ENCODE measurements at regions not wholly inside any gene's neighbourhood (a gene's known extent, or its start where the extent isn't known, plus 50 kb on each side); places are given as distances from the start of the nearest gene placed in this dataset.

GRCh38 chr3:34365231-34365630 lies 566.8 kb downstream of the PDCD6IP start:
- ChIA-PET CTCF (no interaction called here), POLR2A (no interaction called here)
- Histone ChIP-seq H3K4me1 (ENCODE audit: control extremely low read depth in 1 of 4, control insufficient read depth in 4 of 4, insufficient read depth in 4 of 4, low read length in 3 of 4) (peaks cover 3 to 10% (median 7%) of the 10 kb centered on the region in 4 experiments), H3K27me3 (replicated peaks in 2 of 5; ENCODE audit: control insufficient read depth in 4 of 5, insufficient read depth in 5 of 5, low read length in 4 of 5) (peaks cover 0 to 2% (median 0%) of the 10 kb centered on the region in 5 experiments), H3K4me3 (ENCODE audit: control insufficient read depth in 1 of 7, extremely low read depth in 1 of 7, insufficient read depth in 4 of 7, low read depth in 2 of 7, low read length in 6 of 7) (no peak overlapping the region), H3K36me3 (ENCODE audit: control insufficient read depth in 4 of 4, insufficient read depth in 4 of 4, low read length in 3 of 4) (no peaks in the 10 kb centered on the region), H3K27ac (ENCODE audit: insufficient read depth in 1 of 2, low read depth in 1 of 2, low read length in 2 of 2, poor library complexity in 1 of 2, severe bottlenecking in 2 of 2) (no peak overlapping the region), H3K9me3 (ENCODE audit: control extremely low read depth in 1 of 5, control insufficient read depth in 4 of 5, insufficient read depth in 2 of 5, low read depth in 1 of 5, low read length in 4 of 5) (peaks cover 0 to 4% (median 0%) of the 10 kb centered on the region in 5 experiments)
- no CpG with 5 or more reads among the region's 3 CpGs for WGBS (ENCODE audit: insufficient coverage)
- no peak for DNase-seq

- 100% methylated on average over 1 of the region's 2 CpGs for WGBS (ENCODE audit: insufficient coverage)
- H3K36me3 ChIP-seq (ENCODE audit: control insufficient read depth in 4 of 4, insufficient read depth in 4 of 4, low read length in 3 of 4): no peaks in the 10 kb centered on the region
- ChIA-PET CTCF (no interaction called here), POLR2A (no interaction called here)
- H3K4me1 ChIP-seq (ENCODE audit: control extremely low read depth in 1 of 4, control insufficient read depth in 4 of 4, insufficient read depth in 4 of 4, low read length in 3 of 4): peaks cover 3 to 10% (median 7%) of the 10 kb centered on the region in 4 experiments
- H3K4me3 ChIP-seq (ENCODE audit: control insufficient read depth in 1 of 7, extremely low read depth in 1 of 7, insufficient read depth in 4 of 7, low read depth in 2 of 7, low read length in 6 of 7): no peak overlapping the region
- peaks cover 0 to 2% (median 0%) of the 10 kb centered on the region in 5 experiments for H3K27me3 ChIP-seq (replicated peaks in 2 of 5; ENCODE audit: control insufficient read depth in 4 of 5, insufficient read depth in 5 of 5, low read length in 4 of 5)
- H3K27ac ChIP-seq (ENCODE audit: insufficient read depth in 1 of 2, low read depth in 1 of 2, low read length in 2 of 2, poor library complexity in 1 of 2, severe bottlenecking in 2 of 2): no peak overlapping the region
- peaks cover 0 to 4% (median 0%) of the 10 kb centered on the region in 5 experiments for H3K9me3 ChIP-seq (ENCODE audit: control extremely low read depth in 1 of 5, control insufficient read depth in 4 of 5, insufficient read depth in 2 of 5, low read depth in 1 of 5, low read length in 4 of 5)
- no peak for DNase-seq
Observed at GRCh38 chr3:34365771-34366170, 567.3 kb downstream of the PDCD6IP start.

- POLR2A ChIA-PET: no interaction called here
Observed at GRCh38 chr3:34367521-34367920, 569.1 kb downstream of the PDCD6IP start.

DNA sequence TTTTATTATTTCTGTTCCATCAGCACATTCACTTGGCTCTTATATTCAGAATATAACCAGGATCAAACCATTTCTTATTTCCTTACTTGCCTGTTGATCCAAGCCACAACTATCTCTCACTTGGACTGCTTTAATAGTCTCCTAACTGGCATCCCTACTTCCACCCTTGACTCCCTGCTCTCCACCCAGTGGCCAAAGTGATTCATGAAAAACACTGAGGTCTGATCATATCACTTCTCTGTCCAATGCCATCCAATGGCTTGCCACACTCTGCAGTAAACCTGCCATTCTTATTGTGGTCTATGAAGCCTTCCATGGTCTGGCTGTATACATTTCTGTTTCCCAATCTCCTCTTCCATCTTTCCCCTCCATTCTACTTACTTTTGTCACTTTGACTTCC lies 576.1 kb downstream of the PDCD6IP start:
- Histone ChIP-seq H3K9me3 (ENCODE audit: control extremely low read depth in 1 of 5, control insufficient read depth in 4 of 5, insufficient read depth in 2 of 5, low read depth in 1 of 5, low read length in 4 of 5) (no peaks in the 10 kb centered on the region), H3K27ac (ENCODE audit: insufficient read depth in 1 of 2, low read depth in 1 of 2, low read length in 2 of 2, poor library complexity in 1 of 2, severe bottlenecking in 2 of 2) (no peak overlapping the region), H3K27me3 (replicated peaks in 2 of 5; ENCODE audit: control insufficient read depth in 4 of 5, insufficient read depth in 5 of 5, low read length in 4 of 5) (peaks cover 0 to 4% (median 0%) of the 10 kb centered on the region in 5 experiments), H3K4me3 (ENCODE audit: control insufficient read depth in 1 of 7, extremely low read depth in 1 of 7, insufficient read depth in 4 of 7, low read depth in 2 of 7, low read length in 6 of 7) (no peak overlapping the region), H3K36me3 (ENCODE audit: control insufficient read depth in 4 of 4, insufficient read depth in 4 of 4, low read length in 3 of 4) (no peaks in the 10 kb centered on the region), H3K4me1 (ENCODE audit: control extremely low read depth in 1 of 4, control insufficient read depth in 4 of 4, insufficient read depth in 4 of 4, low read length in 3 of 4) (no peaks in the 10 kb centered on the region)
- DNase-seq: no peak
- CTCF ChIA-PET: no interaction called here
- POLR2A ChIA-PET: no interaction called here

More at GRCh38 chr3:34367521-34367920, 569.1 kb downstream of the PDCD6IP start:
- peaks cover 0 to 2% (median 0%) of the 10 kb centered on the region in 5 experiments for H3K27me3 ChIP-seq (replicated peaks in 2 of 5; ENCODE audit: control insufficient read depth in 4 of 5, insufficient read depth in 5 of 5, low read length in 4 of 5)
- peaks cover 0 to 4% (median 0%) of the 10 kb centered on the region in 5 experiments for H3K9me3 ChIP-seq (ENCODE audit: control extremely low read depth in 1 of 5, control insufficient read depth in 4 of 5, insufficient read depth in 2 of 5, low read depth in 1 of 5, low read length in 4 of 5)
- no peaks in the 10 kb centered on the region for H3K4me1 ChIP-seq (ENCODE audit: control extremely low read depth in 1 of 4, control insufficient read depth in 4 of 4, insufficient read depth in 4 of 4, low read length in 3 of 4)
- no peaks in the 10 kb centered on the region for H3K36me3 ChIP-seq (ENCODE audit: control insufficient read depth in 4 of 4, insufficient read depth in 4 of 4, low read length in 3 of 4)
- no peak overlapping the region for H3K27ac ChIP-seq (ENCODE audit: insufficient read depth in 1 of 2, low read depth in 1 of 2, low read length in 2 of 2, poor library complexity in 1 of 2, severe bottlenecking in 2 of 2)
- WGBS (ENCODE audit: insufficient coverage): no CpG with 5 or more reads among the region's 1 CpG
- DNase-seq: no peak
- H3K4me3 ChIP-seq (ENCODE audit: control insufficient read depth in 1 of 7, extremely low read depth in 1 of 7, insufficient read depth in 4 of 7, low read depth in 2 of 7, low read length in 6 of 7): no peak overlapping the region
- CTCF ChIA-PET: no interaction called here

GRCh38 chr3:34376691-34377090 lies 578.3 kb downstream of the PDCD6IP start:
- H3K9me3 ChIP-seq (ENCODE audit: control extremely low read depth in 1 of 5, control insufficient read depth in 4 of 5, insufficient read depth in 2 of 5, low read depth in 1 of 5, low read length in 4 of 5): no peaks in the 10 kb centered on the region
- POLR2A ChIA-PET: no interaction called here
- CTCF ChIA-PET: no interaction called here
- H3K27ac ChIP-seq (ENCODE audit: insufficient read depth in 1 of 2, low read depth in 1 of 2, low read length in 2 of 2, poor library complexity in 1 of 2, severe bottlenecking in 2 of 2): no peak overlapping the region
- H3K4me3 ChIP-seq (ENCODE audit: control insufficient read depth in 1 of 7, extremely low read depth in 1 of 7, insufficient read depth in 4 of 7, low read depth in 2 of 7, low read length in 6 of 7): no peak overlapping the region
- no peaks in the 10 kb centered on the region for H3K4me1 ChIP-seq (ENCODE audit: control extremely low read depth in 1 of 4, control insufficient read depth in 4 of 4, insufficient read depth in 4 of 4, low read length in 3 of 4)
- no peak for DNase-seq
- peaks cover 0 to 4% (median 0%) of the 10 kb centered on the region in 5 experiments for H3K27me3 ChIP-seq (replicated peaks in 2 of 5; ENCODE audit: control insufficient read depth in 4 of 5, insufficient read depth in 5 of 5, low read length in 4 of 5)
- WGBS (ENCODE audit: insufficient coverage): 100% methylated on average over 1 of the region's 4 CpGs
- no peaks in the 10 kb centered on the region for H3K36me3 ChIP-seq (ENCODE audit: control insufficient read depth in 4 of 4, insufficient read depth in 4 of 4, low read length in 3 of 4)

- Histone ChIP-seq H3K27me3 (replicated peaks in 2 of 5; ENCODE audit: control insufficient read depth in 4 of 5, insufficient read depth in 5 of 5, low read length in 4 of 5) (peaks cover 0 to 4% (median 0%) of the 10 kb centered on the region in 5 experiments), H3K4me3 (ENCODE audit: control insufficient read depth in 1 of 7, extremely low read depth in 1 of 7, insufficient read depth in 4 of 7, low read depth in 2 of 7, low read length in 6 of 7) (no peak overlapping the region), H3K4me1 (ENCODE audit: control extremely low read depth in 1 of 4, control insufficient read depth in 4 of 4, insufficient read depth in 4 of 4, low read length in 3 of 4) (no peaks in the 10 kb centered on the region), H3K9me3 (ENCODE audit: control extremely low read depth in 1 of 5, control insufficient read depth in 4 of 5, insufficient read depth in 2 of 5, low read depth in 1 of 5, low read length in 4 of 5) (no peaks in the 10 kb centered on the region), H3K36me3 (ENCODE audit: control insufficient read depth in 4 of 4, insufficient read depth in 4 of 4, low read length in 3 of 4) (no peaks in the 10 kb centered on the region), H3K27ac (ENCODE audit: insufficient read depth in 1 of 2, low read depth in 1 of 2, low read length in 2 of 2, poor library complexity in 1 of 2, severe bottlenecking in 2 of 2) (no peak overlapping the region)
- 54% methylated on average over 4 of the region's 6 CpGs for WGBS (ENCODE audit: insufficient coverage)
- CTCF ChIA-PET: no interaction called here
- DNase-seq: no peak
- POLR2A ChIA-PET: no interaction called here
Observed at GRCh38 chr3:34377961-34378360, 579.5 kb downstream of the PDCD6IP start.

GRCh38 chr3:34381243-34381642 lies 582.8 kb downstream of the PDCD6IP start:
- H3K27ac ChIP-seq (ENCODE audit: insufficient read depth in 1 of 2, low read depth in 1 of 2, low read length in 2 of 2, poor library complexity in 1 of 2, severe bottlenecking in 2 of 2): no peak overlapping the region
- no peaks in the 10 kb centered on the region for H3K27me3 ChIP-seq (replicated peaks in 2 of 5; ENCODE audit: control insufficient read depth in 4 of 5, insufficient read depth in 5 of 5, low read length in 4 of 5)
- POLR2A ChIA-PET: no interaction called here
- no peaks in the 10 kb centered on the region for H3K9me3 ChIP-seq (ENCODE audit: control extremely low read depth in 1 of 5, control insufficient read depth in 4 of 5, insufficient read depth in 2 of 5, low read depth in 1 of 5, low read length in 4 of 5)
- no peak overlapping the region for H3K4me3 ChIP-seq (ENCODE audit: control insufficient read depth in 1 of 7, extremely low read depth in 1 of 7, insufficient read depth in 4 of 7, low read depth in 2 of 7, low read length in 6 of 7)
- no peaks in the 10 kb centered on the region for H3K36me3 ChIP-seq (ENCODE audit: control insufficient read depth in 4 of 4, insufficient read depth in 4 of 4, low read length in 3 of 4)
- H3K4me1 ChIP-seq (ENCODE audit: control extremely low read depth in 1 of 4, control insufficient read depth in 4 of 4, insufficient read depth in 4 of 4, low read length in 3 of 4): no peaks in the 10 kb centered on the region
- CTCF ChIA-PET: no interaction called here
- DNase-seq: no peak
